Activated naive CD8-positive, alpha-beta T cell treated with anti-CD3 and anti-CD28 coated beads, Interleukin-2, amount 10 ng/mL, durations not matched to agents 7 days and 5 days (primary cell): ENCODE measurements at regions not wholly inside any gene's neighbourhood (a gene's known extent, or its start where the extent isn't known, plus 50 kb on each side); places are given as distances from the start of the nearest gene placed in this dataset.

Experiments used
- ATAC-seq: fragments of 150-1000 bp; cut with Tn5 transposase; one replicate; pipeline ENCODE4 v1.10.0; 2021; ENCODE audit warnings: low read depth, moderate library complexity
- POLR2A ChIA-PET: fragments of 350-600 bp; sonication (Branson Sonifier 250); formaldehyde crosslinking; loops from one replicate; lab custom pipeline; 2021; ENCODE audit warnings: antibody characterized with exemption; lab: Charles Lee
- DNase-seq: peaks from one replicate; pipeline ENCODE4 v3.0.0; 2021
- H3K27ac Mint-ChIP-seq: one replicate; pipeline ENCODE4 v1.8.0; 2022; ENCODE audit warnings: mild to moderate bottlenecking, mixed read lengths
- H3K27me3 Mint-ChIP-seq: one replicate; pipeline ENCODE4 v1.8.0; 2022; ENCODE audit warnings: mild to moderate bottlenecking, moderate library complexity, mixed read lengths
- H3K36me3 Mint-ChIP-seq: one replicate; pipeline ENCODE4 v1.8.0; 2021; ENCODE audit warnings: mild to moderate bottlenecking, mixed read lengths
- H3K4me1 Mint-ChIP-seq: one replicate; pipeline ENCODE4 v1.8.0; 2021; ENCODE audit warnings: mixed read lengths
- H3K4me3 Mint-ChIP-seq: one replicate; pipeline ENCODE4 v1.8.0; 2022; ENCODE audit warnings: mild to moderate bottlenecking, moderate library complexity, mixed read lengths
- H3K9me3 Mint-ChIP-seq: one replicate; pipeline ENCODE4 v1.8.0; 2021; ENCODE audit warnings: mixed read lengths

DNA sequence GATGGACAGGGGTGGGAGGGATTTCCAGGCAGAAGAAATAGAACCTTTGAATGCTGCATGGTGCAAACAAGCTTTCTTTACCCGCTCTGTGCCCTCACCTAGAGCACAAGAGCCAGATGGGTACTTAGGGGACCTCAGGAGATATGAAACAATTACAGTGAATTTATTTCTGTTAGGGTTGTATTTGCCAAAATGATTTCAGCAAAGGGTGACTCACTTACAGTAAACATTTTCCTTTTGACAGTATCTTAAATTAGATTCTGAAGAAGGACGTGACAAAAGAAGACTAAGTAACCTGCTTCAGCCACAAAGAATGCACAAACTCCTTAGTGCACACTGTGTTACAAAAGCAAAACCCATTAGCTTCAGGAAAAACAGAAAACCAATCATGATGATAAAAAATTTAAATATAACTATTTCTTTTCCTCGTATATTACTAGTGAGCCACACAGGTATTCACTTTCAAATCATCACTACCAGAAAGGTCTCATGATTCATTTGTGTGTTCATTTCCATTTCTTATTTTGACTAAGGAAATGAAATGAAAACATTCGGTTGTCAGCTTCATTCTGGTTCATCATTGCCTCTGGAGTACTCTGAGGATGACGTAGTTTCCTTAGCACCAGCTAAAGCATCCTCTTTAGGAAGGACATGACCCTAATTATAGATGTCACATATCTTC lies 158.8 kb downstream of the NHLRC3 start:
- H3K9me3 Mint-ChIP-seq, result no peaks in the 10 kb centered on the region
- POLR2A ChIA-PET, result no interaction called here
- no peak for ATAC-seq
- DNase-seq, result no peak
- H3K36me3 Mint-ChIP-seq, result no peaks in the 10 kb centered on the region
- H3K27ac Mint-ChIP-seq, result no peak overlapping the region
- no peaks in the 10 kb centered on the region for H3K4me1 Mint-ChIP-seq
- H3K27me3 Mint-ChIP-seq, result peaks cover 12% of the 10 kb centered on the region
- H3K4me3 Mint-ChIP-seq, result no peak overlapping the region

DNA sequence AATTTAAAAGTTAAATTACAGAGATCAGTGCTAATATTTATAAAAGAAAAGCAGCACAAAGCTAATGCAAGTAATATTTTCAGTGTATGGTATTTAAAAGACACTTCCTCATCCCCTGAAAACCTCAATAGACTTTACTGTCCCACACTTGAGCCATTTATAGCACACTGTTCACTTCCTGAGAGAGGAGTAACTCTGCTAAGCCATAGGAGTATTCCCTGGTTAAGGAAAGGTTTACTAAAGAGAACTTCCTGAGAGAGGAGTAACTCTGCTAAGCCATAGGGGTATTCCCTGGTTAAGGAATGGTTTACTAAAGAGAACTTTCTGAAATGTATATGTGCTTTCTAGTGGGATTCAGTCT lies 159.4 kb downstream of the NHLRC3 start:
- no peak for DNase-seq
- H3K9me3 Mint-ChIP-seq, result no peaks in the 10 kb centered on the region

DNA sequence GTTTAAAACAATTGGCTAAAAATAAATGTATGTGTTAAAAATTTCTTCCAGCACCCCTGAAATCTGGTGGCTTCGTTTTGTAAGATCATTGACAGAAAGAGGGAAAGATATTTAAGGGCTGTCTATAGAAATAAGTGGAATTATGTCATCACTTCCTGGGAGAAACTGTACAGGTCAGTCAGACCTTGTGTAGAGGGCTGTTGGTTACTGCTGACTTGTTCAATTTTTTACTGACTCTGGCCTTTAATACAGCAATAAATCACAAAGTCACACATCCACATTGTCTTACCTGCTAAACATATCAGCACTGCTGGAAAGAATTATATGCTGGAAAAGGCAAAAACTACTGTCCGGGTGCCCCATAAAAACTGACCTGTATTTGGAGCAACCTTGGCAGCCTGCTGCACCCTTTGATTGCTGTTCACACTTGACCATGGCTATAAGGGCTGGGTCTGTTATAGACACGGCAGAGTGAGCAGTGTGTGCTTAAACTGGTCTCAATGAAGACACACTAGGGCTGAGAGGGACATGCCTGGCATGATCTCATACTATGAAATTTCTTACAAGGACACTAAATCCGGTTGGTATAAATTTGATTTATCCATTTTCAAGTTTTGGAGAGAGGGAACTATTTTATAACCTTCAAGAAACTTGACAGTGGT lies 162.1 kb downstream of the NHLRC3 start:
- POLR2A ChIA-PET, result no interaction called here
- Mint-ChIP-seq H3K27ac (no peak overlapping the region), H3K27me3 (no peaks in the 10 kb centered on the region), H3K4me1 (no peaks in the 10 kb centered on the region), H3K4me3 (no peak overlapping the region), H3K9me3 (peaks cover 2% of the 10 kb centered on the region), H3K36me3 (no peaks in the 10 kb centered on the region)
- ATAC-seq, result no peak
- no peak for DNase-seq

More for the DNA sequence above, 159.4 kb downstream of the NHLRC3 start:
- Mint-ChIP-seq H3K4me3 (no peak overlapping the region), H3K27me3 (peaks cover 12% of the 10 kb centered on the region), H3K27ac (no peak overlapping the region), H3K4me1 (no peaks in the 10 kb centered on the region), H3K36me3 (no peaks in the 10 kb centered on the region)
- POLR2A ChIA-PET, result no interaction called here
- ATAC-seq, result no peak

DNA sequence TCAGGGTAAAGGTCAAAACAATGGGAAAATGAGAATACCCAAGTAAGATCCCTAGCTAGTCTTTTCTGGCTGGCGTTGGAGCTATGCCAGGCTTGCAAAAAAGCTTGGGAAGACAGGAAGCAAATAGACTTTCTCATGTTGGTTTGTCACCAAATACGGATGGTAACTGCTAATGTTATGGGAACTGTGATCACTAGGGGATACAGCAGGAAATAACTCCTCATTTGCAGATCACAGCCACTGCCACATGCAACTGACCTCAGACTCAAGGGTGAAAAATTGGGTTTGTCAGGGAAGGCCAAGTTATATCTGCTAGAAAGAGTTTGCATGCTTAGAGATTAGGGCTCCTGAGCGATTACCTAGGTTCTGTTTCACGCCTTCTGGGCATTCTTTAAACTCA lies 162.9 kb downstream of the NHLRC3 start:
- H3K27ac Mint-ChIP-seq, result no peak overlapping the region
- no peaks in the 10 kb centered on the region for H3K4me1 Mint-ChIP-seq
- H3K9me3 Mint-ChIP-seq, result peaks cover 2% of the 10 kb centered on the region
- no peak for DNase-seq
- POLR2A ChIA-PET, result no interaction called here
- no peak for ATAC-seq
- no peaks in the 10 kb centered on the region for H3K36me3 Mint-ChIP-seq
- H3K27me3 Mint-ChIP-seq, result no peaks in the 10 kb centered on the region
- no peak overlapping the region for H3K4me3 Mint-ChIP-seq

DNA sequence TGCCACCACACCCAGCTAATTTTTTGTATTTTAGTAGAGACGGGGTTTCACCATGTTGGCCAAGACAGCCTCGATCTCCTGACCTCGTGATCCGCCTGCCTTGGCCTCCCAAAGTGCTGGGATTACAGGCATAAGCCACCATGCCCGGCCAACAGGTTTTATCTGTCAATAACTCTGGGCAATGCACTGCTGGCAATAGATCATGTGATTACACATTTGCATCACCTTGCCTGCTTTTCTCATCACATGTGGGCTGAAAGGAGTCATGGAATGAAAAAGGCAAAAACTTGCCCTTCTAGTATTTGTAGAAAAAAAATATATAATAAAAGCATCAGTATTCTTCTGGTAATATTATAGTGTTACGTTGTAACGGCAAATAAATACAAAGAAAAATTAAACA lies 164.5 kb downstream of the NHLRC3 start:
- no peaks in the 10 kb centered on the region for H3K36me3 Mint-ChIP-seq
- DNase-seq (no peak), ATAC-seq (no peak)
- no peaks in the 10 kb centered on the region for H3K27me3 Mint-ChIP-seq
- no peaks in the 10 kb centered on the region for H3K4me1 Mint-ChIP-seq
- H3K4me3 Mint-ChIP-seq, result no peak overlapping the region
- H3K27ac Mint-ChIP-seq, result no peak overlapping the region
- POLR2A ChIA-PET, result no interaction called here
- peaks cover 2% of the 10 kb centered on the region for H3K9me3 Mint-ChIP-seq

DNA sequence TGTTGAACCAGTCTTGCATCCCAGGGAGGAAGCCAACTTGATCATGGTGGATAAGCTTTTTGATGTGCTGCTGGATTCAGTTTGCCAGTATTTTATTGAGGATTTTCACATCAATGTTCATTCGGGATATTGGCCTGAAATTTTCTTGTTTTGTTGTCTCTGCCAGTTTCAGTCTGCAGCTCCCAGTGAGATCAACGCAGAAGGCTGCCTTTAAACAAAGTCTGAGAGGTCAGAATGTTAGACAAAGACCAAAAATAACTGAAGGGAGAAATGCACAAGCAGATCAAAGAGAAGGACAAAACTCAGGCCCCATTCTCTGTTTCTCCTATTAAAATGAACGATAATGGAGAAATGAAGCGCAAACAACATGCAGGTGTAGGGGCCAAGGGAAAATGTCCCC lies 170.4 kb downstream of the NHLRC3 start:
- no peak overlapping the region for H3K4me3 Mint-ChIP-seq
- H3K4me1 Mint-ChIP-seq, result no peaks in the 10 kb centered on the region
- H3K27ac Mint-ChIP-seq, result no peak overlapping the region
- POLR2A ChIA-PET, result no interaction called here
- peaks cover under 1% of the 10 kb centered on the region for H3K9me3 Mint-ChIP-seq
- ATAC-seq, result no peak
- no peaks in the 10 kb centered on the region for H3K27me3 Mint-ChIP-seq
- DNase-seq, result no peak
- H3K36me3 Mint-ChIP-seq, result no peaks in the 10 kb centered on the region

DNA sequence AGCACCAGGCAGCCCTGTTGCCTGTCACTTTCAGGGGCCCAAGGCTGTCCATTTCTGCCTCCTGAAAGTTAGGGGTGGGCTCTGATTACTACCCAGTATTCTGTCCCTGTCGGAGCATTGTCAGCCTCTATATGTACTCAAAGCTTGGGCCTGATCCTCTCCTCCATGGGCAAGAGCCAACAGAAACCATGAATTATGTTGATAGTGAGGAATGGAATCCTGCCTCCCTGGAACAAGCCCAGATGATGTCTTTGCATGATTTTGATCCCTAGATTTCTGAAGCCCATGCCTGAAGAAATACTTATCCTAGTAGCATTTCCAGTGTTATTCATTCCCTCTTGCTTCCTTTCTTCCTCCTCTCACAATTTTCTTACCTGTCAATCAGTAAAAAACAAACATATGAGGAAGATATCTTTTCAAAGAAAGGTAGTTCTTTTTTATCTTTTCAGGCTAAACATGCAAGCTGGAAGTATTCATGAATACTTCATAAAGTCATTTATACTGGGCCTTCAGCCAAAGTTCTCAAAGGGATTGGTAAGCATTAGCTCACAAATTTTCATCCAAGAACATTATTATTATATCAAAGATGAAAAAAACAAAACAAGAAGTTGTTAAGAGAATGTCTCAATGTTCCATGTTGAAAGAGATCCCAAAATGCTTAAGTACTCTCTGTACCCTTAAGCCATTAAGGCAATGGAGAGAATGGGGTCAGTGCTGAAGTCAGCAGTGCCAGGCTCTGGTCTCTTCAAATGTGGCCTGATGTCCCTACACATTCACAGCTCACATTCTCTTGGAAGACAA lies 171.7 kb downstream of the NHLRC3 start:
- ATAC-seq, result no peak
- POLR2A ChIA-PET, result no interaction called here
- no peak overlapping the region for H3K27ac Mint-ChIP-seq

DNA sequence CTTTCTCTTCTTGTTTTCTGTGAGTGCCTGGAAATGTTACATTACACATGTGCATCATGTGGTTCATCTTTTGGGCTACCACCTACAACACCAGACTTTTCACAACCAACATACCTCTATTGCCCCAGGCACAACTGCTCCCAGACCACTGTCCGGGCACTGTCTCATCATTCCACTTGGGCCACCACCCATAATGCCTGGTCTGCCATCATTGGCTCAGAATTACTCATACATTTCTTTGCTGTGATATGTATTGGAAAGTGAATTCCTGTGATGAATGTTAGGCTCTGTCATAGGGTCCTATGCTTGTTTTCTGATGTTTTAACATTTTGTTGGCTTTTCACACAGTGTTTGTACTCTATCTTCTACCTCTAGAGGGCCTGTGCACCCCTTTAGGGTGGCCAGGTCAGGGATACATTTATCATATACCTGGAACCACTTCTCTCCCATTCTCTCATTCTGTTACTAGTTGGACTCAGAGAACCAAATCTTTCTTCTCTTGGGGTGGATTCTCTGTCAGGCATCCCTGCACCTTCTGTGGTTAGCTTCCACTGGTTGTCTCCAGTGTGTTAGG lies 172.8 kb downstream of the NHLRC3 start:
- no peak for DNase-seq
- Mint-ChIP-seq H3K9me3 (no peaks in the 10 kb centered on the region), H3K27ac (no peak overlapping the region), H3K27me3 (peaks cover 8% of the 10 kb centered on the region), H3K4me1 (no peaks in the 10 kb centered on the region), H3K36me3 (no peaks in the 10 kb centered on the region), H3K4me3 (no peak overlapping the region)
- ATAC-seq, result no peak
- POLR2A ChIA-PET, result no interaction called here

More for the DNA sequence above, 171.7 kb downstream of the NHLRC3 start:
- H3K27me3 Mint-ChIP-seq, result peaks cover 6% of the 10 kb centered on the region
- no peaks in the 10 kb centered on the region for H3K36me3 Mint-ChIP-seq
- no peak for DNase-seq
- no peak overlapping the region for H3K4me3 Mint-ChIP-seq
- H3K4me1 Mint-ChIP-seq, result no peaks in the 10 kb centered on the region
- no peaks in the 10 kb centered on the region for H3K9me3 Mint-ChIP-seq

DNA sequence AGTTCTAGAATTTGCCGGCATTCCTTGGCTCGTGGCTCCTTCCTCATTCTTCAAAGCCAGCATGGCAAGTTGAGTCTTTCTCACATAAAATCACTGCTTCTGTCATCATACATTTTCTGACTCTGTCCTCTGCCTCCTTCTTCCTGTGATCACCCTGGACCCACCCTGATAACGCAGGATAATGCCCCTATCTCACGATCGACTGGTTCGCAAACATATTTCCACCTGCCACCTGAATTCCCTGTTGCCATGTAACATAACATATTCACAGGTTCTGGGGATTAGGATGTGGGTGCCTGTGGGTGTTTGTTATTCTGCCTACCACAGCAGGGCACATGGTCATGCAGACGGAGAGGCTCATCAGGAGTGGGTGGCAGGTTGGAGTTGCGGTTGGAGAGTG lies 177.7 kb downstream of the NHLRC3 start:
- POLR2A ChIA-PET, result no interaction called here
- DNase-seq (no peak), ATAC-seq (no peak)
- Mint-ChIP-seq H3K36me3 (no peaks in the 10 kb centered on the region), H3K9me3 (peaks cover 5% of the 10 kb centered on the region), H3K27ac (no peak overlapping the region), H3K4me3 (no peak overlapping the region), H3K4me1 (no peaks in the 10 kb centered on the region), H3K27me3 (peaks cover 11% of the 10 kb centered on the region)

DNA sequence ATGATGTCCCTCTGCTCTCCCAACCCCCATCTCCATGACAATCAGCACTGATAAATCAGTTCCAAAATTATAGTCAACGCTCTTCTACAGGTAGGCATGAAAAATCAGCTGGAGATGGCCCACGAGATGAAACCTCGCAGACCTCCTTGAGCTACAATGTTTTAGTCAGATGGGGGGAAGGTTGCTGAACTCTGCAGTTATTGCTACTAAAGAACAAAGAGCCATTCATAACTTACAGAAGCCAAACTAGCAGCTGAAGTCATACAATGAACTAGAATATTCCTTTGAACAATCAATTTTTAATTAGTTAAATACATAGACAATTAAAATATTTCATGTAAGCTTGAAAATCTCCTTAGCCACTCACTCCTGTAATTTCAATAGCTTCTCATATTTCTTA lies 179.2 kb downstream of the NHLRC3 start:
- DNase-seq, result no peak
- H3K36me3 Mint-ChIP-seq, result no peaks in the 10 kb centered on the region
- ATAC-seq, result no peak
- no peaks in the 10 kb centered on the region for H3K4me1 Mint-ChIP-seq
- no peak overlapping the region for H3K27ac Mint-ChIP-seq
- no peak overlapping the region for H3K4me3 Mint-ChIP-seq
- H3K9me3 Mint-ChIP-seq, result peaks cover 5% of the 10 kb centered on the region
- H3K27me3 Mint-ChIP-seq, result peaks cover 11% of the 10 kb centered on the region
- POLR2A ChIA-PET, result no interaction called here

DNA sequence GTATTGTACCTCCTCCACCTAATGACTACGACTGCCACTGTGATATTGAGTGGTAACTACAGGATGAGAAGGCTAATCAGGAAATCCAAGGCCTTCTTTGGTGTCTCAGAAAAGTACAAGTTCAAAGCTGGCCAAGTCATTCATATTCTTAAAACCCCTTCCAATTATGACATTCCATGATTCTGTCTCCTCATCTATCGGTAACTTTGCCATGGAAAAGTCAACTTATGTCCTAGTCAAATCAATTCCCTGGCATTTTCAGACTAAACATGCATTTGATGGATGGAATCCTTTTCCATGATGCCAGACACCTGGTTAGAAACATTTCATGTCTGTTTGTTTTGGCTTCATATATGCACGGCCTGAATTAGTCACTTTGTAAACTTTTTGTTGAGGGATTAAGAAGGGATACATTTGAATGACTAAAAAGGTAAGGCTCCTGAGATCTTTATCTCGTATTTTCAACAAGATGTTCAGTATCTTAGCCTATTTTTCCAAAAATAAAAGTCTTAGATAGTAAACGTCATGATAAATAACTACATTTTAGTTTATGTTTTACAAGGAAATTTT lies 186.5 kb downstream of the NHLRC3 start:
- POLR2A ChIA-PET, result no interaction called here
- Mint-ChIP-seq H3K4me1 (no peaks in the 10 kb centered on the region), H3K4me3 (no peak overlapping the region), H3K27ac (no peak overlapping the region), H3K9me3 (peaks cover 3% of the 10 kb centered on the region), H3K27me3 (peaks cover 4% of the 10 kb centered on the region), H3K36me3 (no peaks in the 10 kb centered on the region)
- no peak for DNase-seq
- no peak for ATAC-seq

DNA sequence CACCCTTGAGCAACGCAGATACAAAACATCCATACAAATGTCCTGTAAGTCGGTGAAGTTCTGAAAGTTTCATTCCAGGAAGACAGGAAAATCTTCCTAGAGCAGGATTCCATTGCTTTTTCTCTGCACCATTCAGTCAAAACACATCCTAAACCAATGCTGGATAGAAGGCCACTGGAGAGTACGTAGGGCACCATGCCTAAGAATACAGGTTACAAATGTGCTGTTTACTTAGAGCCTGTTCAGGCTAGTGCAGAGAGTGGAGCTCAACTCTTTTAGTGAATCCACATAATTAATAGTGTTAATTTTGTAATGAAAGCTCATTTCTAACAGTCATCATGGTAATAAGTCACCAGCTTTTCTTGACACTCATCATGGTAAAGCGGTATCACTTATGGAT lies 187.6 kb downstream of the NHLRC3 start:
- Mint-ChIP-seq H3K27me3 (peaks cover 8% of the 10 kb centered on the region), H3K27ac (no peak overlapping the region), H3K9me3 (no peaks in the 10 kb centered on the region), H3K4me1 (no peaks in the 10 kb centered on the region), H3K4me3 (no peak overlapping the region), H3K36me3 (no peaks in the 10 kb centered on the region)
- DNase-seq (no peak), ATAC-seq (no peak)
- POLR2A ChIA-PET, result no interaction called here

DNA sequence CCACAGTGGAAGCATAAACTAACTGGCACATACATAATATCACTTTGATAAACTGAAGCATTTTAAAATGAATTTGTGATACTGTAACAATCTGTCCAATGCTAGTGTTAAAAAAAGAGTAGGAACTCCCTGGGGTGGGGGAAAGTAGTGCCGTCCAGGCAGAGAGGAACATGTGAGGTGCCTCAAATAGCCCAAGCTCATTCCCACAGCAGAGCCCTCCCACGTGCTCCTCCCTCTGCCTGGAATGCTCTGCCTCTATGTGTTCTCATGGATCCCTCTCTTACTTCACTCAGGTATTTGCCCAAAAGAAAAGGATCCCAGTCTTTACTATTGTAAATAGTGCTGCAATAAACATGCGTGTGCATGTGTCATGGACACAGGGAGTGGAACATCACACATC lies 188.1 kb downstream of the NHLRC3 start:
- H3K9me3 Mint-ChIP-seq, result no peaks in the 10 kb centered on the region
- H3K4me1 Mint-ChIP-seq, result no peaks in the 10 kb centered on the region
- no peak for ATAC-seq
- DNase-seq, result no peak
- H3K27ac Mint-ChIP-seq, result no peak overlapping the region
- H3K36me3 Mint-ChIP-seq, result no peaks in the 10 kb centered on the region
- POLR2A ChIA-PET, result no interaction called here
- H3K4me3 Mint-ChIP-seq, result no peak overlapping the region
- peaks cover 8% of the 10 kb centered on the region for H3K27me3 Mint-ChIP-seq
